H1 (cell line): ENCODE measurements at regions not wholly inside any gene's neighbourhood (a gene's known extent, or its start where the extent isn't known, plus 50 kb on each side); places are given as distances from the start of the nearest gene placed in this dataset.
A peak's percentile ranks its signal among the peaks of the same experiment; 100 is the strongest.

ENCODE experiments used
- BRCA1 ChIP-seq: IDR thresholded peaks from 2 replicates; pipeline ENCODE4 v1.6.1; 2012; ENCODE audit warnings: low read depth, low read length, improper control_type of control experiment
- HDAC2 ChIP-seq, 2 experiments: fragments of 300-600 bp in 1 of 2; sonication (generic) in 1 of 2; IDR thresholded peaks; 2 replicates each; pipeline ENCODE4 v1.6.1; 2011 to 2012; ENCODE audit warnings: low read depth in 2 of 2, low read length in 2 of 2, mild to moderate bottlenecking in 2 of 2, moderate library complexity in 2 of 2, borderline replicate concordance in 1 of 2, inconsistent platforms in 1 of 2
- KDM4A ChIP-seq: IDR thresholded peaks from one replicate; pipeline ENCODE4 v1.7.1; 2012; ENCODE audit warnings: low read depth, mild to moderate bottlenecking, moderate library complexity, low read length, inconsistent platforms; ENCODE audit not compliant: severe bottlenecking
- MAFK ChIP-seq: IDR thresholded peaks from 2 replicates; pipeline ENCODE4 v1.6.1; 2012; ENCODE audit warnings: low read depth, mild to moderate bottlenecking, improper control_type of control experiment, low read length
- SIX5 ChIP-seq: IDR thresholded peaks from 2 replicates; pipeline ENCODE4 v1.6.1; 2011; ENCODE audit warnings: mild to moderate bottlenecking, low read depth, low read length
- SP2 ChIP-seq: IDR thresholded peaks from 2 replicates; pipeline ENCODE4 v1.6.1; 2012; ENCODE audit warnings: mild to moderate bottlenecking, low read length, inconsistent platforms
- TF ChIP-seq, protein P1 (sequence below): IDR thresholded peaks from 2 replicates; pipeline ENCODE4 v1.6.1; 2012; ENCODE audit warnings: low read length, inconsistent platforms
- TF ChIP-seq, protein P2 (sequence below): fragments of 300-600 bp; sonication (generic); IDR thresholded peaks from 2 replicates; pipeline ENCODE4 v1.7.1; 2012; ENCODE audit warnings: low read length, moderate library complexity, mild to moderate bottlenecking, inconsistent platforms; ENCODE audit not compliant: insufficient replicate concordance

DNA sequence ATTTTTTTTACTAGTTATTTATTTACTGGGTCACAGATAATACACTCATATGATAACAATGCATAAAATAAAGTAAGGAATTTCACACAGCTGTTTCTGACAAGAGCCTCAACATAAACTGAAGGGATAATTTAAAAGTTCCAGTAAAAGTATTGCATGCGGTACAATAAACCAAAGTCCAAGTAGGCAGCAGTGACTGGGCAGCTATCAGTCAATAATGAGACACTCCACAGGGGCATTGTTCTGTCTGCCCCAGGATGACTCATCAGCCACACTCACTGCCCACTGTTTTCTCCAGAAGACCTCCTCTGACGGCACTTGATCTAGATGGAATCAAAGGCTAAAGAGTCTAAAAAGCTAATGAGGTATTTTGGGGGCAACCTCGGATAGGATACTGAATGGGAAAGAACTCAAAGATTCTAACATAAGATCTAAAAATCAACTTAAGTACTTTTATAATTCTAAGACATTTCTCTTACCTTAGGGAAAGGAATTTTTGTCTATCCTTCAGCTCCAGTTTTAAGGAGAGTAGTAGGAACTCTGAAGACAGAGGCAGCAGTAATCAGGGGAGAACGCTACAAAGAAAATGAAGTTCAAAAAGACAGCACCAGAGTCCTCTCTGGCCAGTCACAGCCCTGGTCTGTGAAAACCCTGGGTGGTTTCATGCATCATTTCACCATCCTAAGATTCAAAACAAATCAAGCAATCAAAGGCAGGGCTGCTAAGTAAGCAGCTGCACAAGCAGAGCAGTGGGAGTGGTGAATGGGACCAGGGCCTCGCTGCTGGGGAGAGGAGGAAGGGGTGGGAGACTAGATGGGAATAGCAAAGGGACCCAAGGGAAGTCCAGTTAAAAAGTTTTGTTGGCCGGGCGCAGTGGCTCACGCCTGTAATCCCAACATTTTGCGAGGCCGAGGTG, 175.1 kb downstream of the AVL9 start (continued):
- TF ChIP-seq KDM4A (no peak), MAFK (0 out of 2 replicates have a peak, but pooled peaks have one; percentile 34), SP2 (no peak), BRCA1 (no peak), HDAC2 (IDR thresholded peaks at IDR 0.05; ENCODE audit: borderline replicate concordance in 1 of 2, low read depth in 2 of 2, low read length in 2 of 2) (no peak), SIX5 (no peak)
- TF ChIP-seq, protein P1, sequence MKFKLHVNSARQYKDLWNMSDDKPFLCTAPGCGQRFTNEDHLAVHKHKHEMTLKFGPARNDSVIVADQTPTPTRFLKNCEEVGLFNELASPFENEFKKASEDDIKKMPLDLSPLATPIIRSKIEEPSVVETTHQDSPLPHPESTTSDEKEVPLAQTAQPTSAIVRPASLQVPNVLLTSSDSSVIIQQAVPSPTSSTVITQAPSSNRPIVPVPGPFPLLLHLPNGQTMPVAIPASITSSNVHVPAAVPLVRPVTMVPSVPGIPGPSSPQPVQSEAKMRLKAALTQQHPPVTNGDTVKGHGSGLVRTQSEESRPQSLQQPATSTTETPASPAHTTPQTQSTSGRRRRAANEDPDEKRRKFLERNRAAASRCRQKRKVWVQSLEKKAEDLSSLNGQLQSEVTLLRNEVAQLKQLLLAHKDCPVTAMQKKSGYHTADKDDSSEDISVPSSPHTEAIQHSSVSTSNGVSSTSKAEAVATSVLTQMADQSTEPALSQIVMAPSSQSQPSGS: no peak
- TF ChIP-seq, protein P2, sequence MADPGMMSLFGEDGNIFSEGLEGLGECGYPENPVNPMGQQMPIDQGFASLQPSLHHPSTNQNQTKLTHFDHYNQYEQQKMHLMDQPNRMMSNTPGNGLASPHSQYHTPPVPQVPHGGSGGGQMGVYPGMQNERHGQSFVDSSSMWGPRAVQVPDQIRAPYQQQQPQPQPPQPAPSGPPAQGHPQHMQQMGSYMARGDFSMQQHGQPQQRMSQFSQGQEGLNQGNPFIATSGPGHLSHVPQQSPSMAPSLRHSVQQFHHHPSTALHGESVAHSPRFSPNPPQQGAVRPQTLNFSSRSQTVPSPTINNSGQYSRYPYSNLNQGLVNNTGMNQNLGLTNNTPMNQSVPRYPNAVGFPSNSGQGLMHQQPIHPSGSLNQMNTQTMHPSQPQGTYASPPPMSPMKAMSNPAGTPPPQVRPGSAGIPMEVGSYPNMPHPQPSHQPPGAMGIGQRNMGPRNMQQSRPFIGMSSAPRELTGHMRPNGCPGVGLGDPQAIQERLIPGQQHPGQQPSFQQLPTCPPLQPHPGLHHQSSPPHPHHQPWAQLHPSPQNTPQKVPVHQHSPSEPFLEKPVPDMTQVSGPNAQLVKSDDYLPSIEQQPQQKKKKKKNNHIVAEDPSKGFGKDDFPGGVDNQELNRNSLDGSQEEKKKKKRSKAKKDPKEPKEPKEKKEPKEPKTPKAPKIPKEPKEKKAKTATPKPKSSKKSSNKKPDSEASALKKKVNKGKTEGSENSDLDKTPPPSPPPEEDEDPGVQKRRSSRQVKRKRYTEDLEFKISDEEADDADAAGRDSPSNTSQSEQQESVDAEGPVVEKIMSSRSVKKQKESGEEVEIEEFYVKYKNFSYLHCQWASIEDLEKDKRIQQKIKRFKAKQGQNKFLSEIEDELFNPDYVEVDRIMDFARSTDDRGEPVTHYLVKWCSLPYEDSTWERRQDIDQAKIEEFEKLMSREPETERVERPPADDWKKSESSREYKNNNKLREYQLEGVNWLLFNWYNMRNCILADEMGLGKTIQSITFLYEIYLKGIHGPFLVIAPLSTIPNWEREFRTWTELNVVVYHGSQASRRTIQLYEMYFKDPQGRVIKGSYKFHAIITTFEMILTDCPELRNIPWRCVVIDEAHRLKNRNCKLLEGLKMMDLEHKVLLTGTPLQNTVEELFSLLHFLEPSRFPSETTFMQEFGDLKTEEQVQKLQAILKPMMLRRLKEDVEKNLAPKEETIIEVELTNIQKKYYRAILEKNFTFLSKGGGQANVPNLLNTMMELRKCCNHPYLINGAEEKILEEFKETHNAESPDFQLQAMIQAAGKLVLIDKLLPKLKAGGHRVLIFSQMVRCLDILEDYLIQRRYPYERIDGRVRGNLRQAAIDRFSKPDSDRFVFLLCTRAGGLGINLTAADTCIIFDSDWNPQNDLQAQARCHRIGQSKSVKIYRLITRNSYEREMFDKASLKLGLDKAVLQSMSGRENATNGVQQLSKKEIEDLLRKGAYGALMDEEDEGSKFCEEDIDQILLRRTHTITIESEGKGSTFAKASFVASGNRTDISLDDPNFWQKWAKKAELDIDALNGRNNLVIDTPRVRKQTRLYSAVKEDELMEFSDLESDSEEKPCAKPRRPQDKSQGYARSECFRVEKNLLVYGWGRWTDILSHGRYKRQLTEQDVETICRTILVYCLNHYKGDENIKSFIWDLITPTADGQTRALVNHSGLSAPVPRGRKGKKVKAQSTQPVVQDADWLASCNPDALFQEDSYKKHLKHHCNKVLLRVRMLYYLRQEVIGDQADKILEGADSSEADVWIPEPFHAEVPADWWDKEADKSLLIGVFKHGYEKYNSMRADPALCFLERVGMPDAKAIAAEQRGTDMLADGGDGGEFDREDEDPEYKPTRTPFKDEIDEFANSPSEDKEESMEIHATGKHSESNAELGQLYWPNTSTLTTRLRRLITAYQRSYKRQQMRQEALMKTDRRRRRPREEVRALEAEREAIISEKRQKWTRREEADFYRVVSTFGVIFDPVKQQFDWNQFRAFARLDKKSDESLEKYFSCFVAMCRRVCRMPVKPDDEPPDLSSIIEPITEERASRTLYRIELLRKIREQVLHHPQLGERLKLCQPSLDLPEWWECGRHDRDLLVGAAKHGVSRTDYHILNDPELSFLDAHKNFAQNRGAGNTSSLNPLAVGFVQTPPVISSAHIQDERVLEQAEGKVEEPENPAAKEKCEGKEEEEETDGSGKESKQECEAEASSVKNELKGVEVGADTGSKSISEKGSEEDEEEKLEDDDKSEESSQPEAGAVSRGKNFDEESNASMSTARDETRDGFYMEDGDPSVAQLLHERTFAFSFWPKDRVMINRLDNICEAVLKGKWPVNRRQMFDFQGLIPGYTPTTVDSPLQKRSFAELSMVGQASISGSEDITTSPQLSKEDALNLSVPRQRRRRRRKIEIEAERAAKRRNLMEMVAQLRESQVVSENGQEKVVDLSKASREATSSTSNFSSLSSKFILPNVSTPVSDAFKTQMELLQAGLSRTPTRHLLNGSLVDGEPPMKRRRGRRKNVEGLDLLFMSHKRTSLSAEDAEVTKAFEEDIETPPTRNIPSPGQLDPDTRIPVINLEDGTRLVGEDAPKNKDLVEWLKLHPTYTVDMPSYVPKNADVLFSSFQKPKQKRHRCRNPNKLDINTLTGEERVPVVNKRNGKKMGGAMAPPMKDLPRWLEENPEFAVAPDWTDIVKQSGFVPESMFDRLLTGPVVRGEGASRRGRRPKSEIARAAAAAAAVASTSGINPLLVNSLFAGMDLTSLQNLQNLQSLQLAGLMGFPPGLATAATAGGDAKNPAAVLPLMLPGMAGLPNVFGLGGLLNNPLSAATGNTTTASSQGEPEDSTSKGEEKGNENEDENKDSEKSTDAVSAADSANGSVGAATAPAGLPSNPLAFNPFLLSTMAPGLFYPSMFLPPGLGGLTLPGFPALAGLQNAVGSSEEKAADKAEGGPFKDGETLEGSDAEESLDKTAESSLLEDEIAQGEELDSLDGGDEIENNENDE: no peak
